Ramos (cell line): ENCODE measurements at regions not wholly inside any gene's neighbourhood (a gene's known extent, or its start where the extent isn't known, plus 50 kb on each side); places are given as distances from the start of the nearest gene placed in this dataset.
"Not testable (repeated sequence)": the region's sequence is repeated elsewhere in the genome, so short reads cannot be mapped to it uniquely, and the experiment has no call there.

Experiments used
- in situ Hi-C: fragments of 300-500 bp; cut with MboI; formaldehyde crosslinking; loops from one replicate; pipeline ENCODE4 v1.14.3; 2022; ENCODE audit warnings: low sequenced_read_pairs; ENCODE audit not compliant: unreplicated experiment

DNA sequence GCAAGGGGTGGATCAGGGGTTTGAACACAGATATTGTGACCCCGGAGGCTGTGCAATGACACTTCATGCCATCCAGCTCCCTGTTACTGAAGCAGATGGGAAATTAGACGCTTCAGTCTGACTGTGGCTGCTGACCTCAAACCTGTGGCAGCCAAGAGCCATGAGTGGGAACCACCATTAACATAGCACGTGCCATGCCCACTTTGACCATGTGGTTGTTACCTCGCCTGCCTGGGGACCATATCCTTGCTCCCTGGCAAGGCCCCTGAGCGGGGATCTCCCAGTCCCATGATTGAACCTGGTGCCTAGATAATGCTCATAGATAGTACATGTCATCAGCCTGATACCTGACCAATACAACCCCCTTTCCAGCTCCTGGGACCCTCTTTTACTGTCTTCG, 68.9 kb downstream of the CYP26B1 start:
- in situ Hi-C loops, result no loop called here

- in situ Hi-C loops, result no loop called here
These were observed 69.9 kb downstream of the CYP26B1 start for GRCh38 chr2:72077702-72078169.

GRCh38 chr2:72073373-72073772, 74.3 kb downstream of the CYP26B1 start:
- in situ Hi-C loops, result not testable (repeated sequence)

DNA sequence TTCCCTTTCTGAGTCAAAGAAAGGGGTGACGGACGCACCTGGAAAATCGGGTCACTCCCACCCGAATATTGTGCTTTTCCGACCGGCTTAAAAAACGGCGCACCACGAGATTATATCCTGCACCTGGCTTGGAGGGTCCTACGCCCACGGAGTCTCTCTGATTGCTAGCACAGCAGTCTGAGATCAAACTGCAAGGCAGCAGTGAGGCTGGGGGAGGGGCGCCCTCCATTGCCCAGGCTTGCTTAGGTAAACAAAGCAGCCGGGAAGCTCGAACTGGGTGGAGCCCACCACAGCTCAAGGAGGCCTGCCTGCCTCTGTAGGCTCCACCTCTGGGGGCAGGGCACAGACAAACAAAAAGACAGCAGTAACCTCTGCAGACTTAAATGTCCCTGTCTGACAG, 83.5 kb downstream of the CYP26B1 start:
- in situ Hi-C loops, result not testable (repeated sequence)

DNA sequence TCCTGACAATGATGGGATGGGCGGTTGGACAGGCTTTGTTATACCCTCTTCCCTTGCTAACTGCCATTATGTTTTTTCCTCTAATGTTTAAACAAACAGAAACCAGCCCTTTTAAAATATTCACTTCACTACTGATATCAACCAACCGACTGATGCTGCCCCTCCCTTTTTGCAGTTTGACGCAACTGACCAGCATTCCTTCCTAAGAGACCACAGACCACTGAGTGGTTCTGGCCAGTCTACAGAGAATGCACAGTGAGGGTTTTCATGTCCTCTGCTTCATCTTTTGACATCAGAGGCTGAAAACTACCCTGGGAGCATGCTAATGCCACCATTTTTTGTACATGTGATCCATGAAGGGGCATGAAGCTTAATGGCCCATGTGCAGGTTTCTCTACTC, 85.3 kb downstream of the CYP26B1 start:
- in situ Hi-C loops, result no loop called here

DNA sequence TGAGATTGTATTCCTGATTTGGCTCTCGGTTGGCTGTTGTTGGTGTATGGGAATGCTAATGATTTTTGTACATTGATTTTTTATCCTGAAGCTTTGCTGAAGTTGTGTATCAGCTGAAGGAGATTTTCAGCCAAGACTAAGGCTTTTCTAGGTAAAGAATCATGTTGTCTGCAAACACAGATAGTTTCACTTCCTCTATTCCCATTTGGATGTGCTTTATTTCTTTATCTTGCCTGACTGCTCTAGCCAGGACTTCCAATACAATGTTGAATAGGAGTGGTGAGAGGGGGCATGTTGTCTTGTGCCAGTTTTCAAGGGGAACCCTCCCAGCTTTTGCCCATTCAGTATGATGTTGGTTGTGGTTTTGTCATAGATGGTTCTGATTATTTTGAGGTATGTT, 90.4 kb downstream of the CYP26B1 start:
- in situ Hi-C loops, result no loop called here

GRCh38 chr2:72051971-72052505, 95.6 kb downstream of the CYP26B1 start:
- in situ Hi-C loops, result no loop called here

- in situ Hi-C loops, result no loop called here
These were observed 96.5 kb downstream of the CYP26B1 start for GRCh38 chr2:72051204-72051603.

- in situ Hi-C loops, result no loop called here
These were observed 96.9 kb downstream of the CYP26B1 start for GRCh38 chr2:72050734-72051133.

GRCh38 chr2:72048881-72049477, 98.7 kb downstream of the CYP26B1 start:
- in situ Hi-C loops, result no loop called here

- in situ Hi-C loops, result no loop called here
These were observed 103.7 kb downstream of the CYP26B1 start for GRCh38 chr2:72043985-72044384.

DNA sequence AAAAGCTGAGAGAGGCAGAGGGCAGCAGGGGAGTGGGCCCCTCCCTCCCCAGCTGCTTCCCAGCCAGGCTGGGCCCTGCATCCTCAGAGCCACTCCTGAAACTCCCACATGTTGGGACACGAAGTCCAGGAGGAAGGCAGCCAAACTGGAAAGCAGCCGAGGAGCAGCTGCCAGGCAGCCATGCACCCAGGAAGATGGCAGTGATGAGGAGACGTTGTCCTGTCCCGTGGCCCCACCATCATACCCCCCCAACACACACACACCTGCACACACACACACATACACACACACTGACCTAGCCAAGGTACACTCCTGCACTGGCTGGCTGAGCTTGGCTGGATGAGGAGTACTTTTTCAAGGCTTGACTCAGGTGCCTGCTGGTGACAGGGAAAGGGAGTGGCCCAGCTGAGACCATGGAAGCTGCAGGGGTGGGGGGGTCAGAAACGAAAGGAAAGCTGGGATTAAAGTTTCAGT, 106.0 kb downstream of the CYP26B1 start:
- in situ Hi-C loops, result no loop called here

DNA sequence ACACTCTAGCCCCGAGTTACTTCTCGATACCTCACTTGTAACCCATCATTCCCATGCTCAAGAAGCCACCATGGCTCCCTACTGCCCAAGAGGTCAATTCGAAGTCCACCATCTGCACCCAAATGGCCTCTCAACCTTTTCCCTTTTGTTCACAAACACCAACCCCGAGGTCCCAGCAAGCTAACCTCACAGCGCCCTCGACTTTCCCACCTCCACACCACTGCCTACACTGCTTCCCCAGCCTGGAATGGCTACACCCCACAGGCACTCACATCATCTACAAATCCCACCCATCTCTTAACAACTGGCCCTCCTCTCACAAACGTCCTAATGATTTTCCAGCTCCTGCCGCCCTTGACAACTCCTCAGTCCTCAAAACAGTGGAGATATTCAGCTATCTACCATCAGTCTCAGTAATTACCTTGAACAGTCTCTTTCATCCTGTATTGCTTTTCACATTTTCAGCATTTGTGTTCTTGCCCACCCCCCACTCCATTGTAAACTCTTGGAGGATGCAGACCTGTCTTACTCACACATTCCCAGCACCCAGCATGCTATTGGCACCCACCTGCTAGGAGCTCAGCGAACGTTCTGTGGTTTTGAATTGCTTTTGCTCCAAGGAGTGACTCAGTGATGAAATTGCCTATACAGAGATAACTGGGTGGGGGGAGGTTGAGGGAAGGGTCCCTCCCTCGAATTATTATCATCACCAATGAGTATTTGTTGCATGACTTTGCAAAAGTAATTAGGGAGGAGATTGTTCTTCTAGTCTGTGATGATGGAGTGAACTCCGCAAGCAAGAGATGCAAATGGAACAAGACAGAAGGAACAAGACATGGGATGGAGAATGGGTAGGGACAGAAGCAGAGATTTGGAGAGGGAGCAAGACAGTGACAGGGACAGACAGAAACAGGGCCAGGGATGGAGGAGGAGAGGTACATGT, 106.8 kb downstream of the CYP26B1 start:
- in situ Hi-C loops, result no loop called here

GRCh38 chr2:72038524-72038923, 109.1 kb downstream of the CYP26B1 start:
- in situ Hi-C loops, result no loop called here

DNA sequence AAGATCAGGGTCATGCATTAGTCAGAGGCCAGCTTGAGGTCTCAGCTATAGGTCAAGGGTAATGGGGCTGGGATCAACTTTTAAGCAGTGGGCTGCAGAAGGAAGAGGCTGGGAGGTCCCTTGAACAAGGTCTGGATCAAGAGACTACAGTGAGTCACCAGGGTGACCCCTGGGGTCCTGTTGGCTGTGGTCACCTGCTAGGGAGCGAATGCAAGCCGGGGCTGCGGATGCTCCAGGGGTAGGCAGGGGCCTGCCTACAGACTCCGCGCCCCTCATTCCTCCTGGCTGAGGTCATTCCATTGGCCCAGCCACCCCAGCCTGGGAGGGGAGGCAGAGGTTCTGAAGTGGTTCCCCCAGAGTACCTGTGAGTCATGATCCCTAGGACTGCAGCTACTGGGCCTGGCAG, 110.4 kb downstream of the CYP26B1 start:
- in situ Hi-C loops, result no loop called here

DNA sequence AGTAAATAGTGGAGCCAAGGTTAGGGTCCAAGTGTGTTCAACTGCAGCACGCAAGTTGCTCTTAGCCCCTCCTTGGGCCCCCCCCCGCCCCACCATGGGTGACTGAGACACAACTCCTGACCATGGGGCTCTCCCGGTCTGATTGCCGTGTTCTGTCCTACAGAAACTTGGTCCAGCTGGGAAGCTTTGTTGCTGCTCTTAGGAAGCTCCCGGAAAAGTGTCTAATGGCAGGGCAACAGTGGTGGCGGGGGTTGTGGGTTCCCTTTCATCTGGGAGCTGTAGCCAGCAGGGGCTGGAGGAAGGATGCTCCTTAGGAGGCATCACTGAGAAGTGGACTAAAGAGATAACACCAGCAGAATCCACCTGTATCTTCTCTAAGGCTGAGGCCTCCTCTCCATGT, 111.1 kb downstream of the CYP26B1 start:
- in situ Hi-C loops, result no loop called here

DNA sequence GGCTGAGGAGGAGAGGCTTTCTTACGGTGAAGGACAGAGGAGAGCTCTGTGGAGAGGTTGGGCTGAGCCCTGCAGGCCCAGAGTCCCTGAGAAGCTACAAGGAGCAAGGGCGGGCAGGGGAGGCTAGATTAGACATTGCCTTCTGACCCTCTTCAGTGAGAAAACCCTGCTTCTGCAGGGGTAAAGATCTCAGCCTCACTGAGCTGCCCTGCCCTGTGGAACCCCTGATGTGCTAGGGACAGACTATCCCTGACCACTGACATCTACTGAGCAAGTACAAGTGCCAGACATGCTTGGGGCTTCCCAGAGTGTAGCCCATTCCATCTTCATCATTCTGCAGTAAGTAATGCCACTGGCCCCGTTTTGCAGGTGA, 111.5 kb downstream of the CYP26B1 start:
- in situ Hi-C loops, result no loop called here

DNA sequence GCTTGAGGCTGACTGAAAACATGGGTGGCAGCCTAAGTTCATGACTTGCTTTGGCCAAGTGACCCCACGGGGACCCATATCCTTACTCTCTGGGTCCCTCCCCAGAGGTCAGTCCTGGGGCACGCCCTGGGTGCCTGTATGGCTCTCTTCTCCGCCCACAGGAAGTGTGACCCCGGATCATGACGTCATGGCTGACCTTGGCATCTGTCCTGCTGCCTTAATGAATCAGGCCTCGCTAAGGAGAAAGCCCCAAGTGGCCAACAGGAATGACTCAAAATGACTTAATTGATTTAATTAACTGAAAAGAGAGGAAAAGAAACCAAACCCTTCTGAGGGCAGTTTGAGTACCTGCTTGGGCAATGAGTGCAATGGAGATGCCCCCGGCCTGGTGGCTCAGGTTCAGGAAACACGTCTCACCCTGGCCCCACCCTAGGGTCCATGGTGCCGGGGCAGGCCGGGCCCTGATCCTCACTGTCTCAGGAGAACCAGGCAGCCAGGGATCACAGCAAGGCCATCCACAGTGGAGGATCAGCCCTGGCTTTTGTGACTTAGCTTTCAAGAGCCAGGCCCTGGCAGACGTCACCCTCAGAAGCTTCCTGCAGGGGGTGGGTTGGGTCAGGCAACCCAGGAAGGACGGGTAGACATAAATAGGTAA, 112.0 kb downstream of the CYP26B1 start:
- in situ Hi-C loops, result no loop called here

DNA sequence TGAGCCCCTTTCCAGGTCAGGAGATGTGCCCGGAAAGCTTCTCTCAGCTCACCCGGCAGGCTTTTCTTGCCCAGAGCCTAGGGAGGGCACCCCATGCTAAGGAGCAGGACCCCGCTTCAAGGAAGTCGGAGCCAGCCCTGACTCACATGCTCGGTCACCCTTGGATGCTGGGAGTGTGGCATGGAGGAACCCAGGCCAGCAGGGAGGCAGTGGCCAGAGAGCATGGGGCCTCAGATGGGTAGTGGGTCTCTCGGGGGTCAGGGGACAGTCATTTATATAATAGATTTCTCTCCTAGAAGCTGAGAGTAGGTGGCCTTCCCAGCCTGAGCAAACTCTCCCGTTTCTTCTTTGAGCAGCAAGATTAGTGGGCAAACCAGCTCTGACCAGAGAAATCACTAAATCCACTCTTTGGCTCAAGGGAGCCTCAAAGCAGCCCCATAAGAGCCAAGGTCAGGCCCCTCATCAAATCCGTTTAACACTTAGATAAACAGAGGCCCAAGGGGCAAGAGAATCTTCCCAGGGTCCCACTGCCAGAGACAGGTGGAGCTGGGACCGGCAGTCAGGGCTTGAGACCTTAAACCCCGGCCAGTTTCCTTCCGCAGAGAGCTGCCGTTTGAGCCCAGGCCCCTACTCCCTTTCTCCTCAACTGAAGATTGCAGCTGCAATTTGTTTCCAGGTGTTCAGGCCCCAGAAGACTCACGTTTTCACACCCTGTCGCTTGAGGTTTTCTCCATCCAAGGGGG, 113.1 kb downstream of the CYP26B1 start:
- in situ Hi-C loops, result no loop called here

DNA sequence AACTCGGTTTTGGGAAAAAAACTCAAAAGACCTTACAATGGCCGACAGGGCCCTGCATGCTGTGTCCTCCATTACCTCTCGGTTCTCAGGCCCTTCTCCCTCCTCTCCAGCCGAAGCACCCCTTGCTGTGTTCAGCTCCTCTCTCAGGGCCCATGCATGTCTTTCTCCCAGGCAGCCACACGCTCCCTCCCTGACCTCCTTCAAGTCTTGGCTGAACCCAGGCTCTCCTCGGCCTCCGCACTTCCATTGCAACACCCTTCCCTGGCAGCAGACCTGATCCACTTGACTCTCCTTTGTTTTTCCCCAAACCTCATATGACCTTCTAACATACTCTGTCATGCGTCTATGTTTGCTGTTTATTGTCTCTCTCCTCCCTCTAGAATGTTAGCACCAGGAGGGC, 114.0 kb downstream of the CYP26B1 start:
- in situ Hi-C loops, result no loop called here
